GM12891 (cell line): ENCODE measurements at regions not wholly inside any gene's neighbourhood (a gene's known extent, or its start where the extent isn't known, plus 50 kb on each side); places are given as distances from the start of the nearest gene placed in this dataset.

ENCODE experiments used
- PAX5 ChIP-seq: IDR thresholded peaks from 2 replicates; pipeline ENCODE4 v1.6.1; 2011; ENCODE audit warnings: low read length, moderate library complexity, mild to moderate bottlenecking; ENCODE audit not compliant: insufficient read depth, severe bottlenecking
- POLR2A ChIP-seq: IDR thresholded peaks from 2 replicates; pipeline ENCODE4 v1.6.1; 2011; ENCODE audit warnings: low read depth, low read length, control low read depth
- POLR2AphosphoS5 ChIP-seq: IDR thresholded peaks from 2 replicates; pipeline ENCODE4 v1.6.1; 2011; ENCODE audit warnings: low read depth, low read length, control low read depth
- POU2F2 ChIP-seq: IDR thresholded peaks from 2 replicates; pipeline ENCODE4 v1.6.1; 2011; ENCODE audit warnings: low read depth, mild to moderate bottlenecking, control low read depth, low read length, moderate library complexity
- SPI1 ChIP-seq: IDR thresholded peaks from 2 replicates; pipeline ENCODE4 v1.6.1; 2011; ENCODE audit warnings: low read depth, low read length, control low read depth
- TAF1 ChIP-seq: IDR thresholded peaks from 2 replicates; pipeline ENCODE4 v1.6.1; 2011; ENCODE audit warnings: low read depth, low read length, control low read depth

DNA sequence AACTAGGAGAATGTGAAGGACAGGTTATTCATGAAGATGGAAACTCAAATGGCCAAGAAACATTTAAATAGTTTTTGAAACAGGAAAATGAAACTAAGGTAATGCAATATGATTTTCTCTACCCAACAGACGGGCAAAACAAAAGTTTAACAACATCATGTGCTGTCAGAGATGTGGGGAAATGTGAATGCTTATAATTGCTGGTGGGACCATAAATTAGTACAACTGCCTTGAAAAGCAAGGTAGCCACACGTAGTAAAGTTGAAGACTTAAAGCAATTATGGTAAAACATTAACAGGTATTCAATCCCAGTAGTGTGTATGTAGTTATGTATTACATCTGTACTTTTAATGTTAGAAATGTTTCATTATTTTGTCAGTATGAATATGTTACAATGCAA lies 57.0 kb upstream of the C3orf80 start:
- no peak for TF ChIP-seq POLR2AphosphoS5
- no peak for TF ChIP-seq POLR2A
- TF ChIP-seq PAX5: no peak
- TF ChIP-seq TAF1: no peak
- TF ChIP-seq POU2F2: no peak
- TF ChIP-seq SPI1: no peak
